Lung (tissue), 11 donors: ENCODE measurements at regions not wholly inside any gene's neighbourhood (a gene's known extent, or its start where the extent isn't known, plus 50 kb on each side); places are given as distances from the start of the nearest gene placed in this dataset.

Experiments used
- ATAC-seq: fragments of 200-7000 bp; cut with Tn5 transposase; one replicate; pipeline ENCODE4 v1.9.1; 2020; ENCODE audit warnings: moderate number of reproducible peaks; ENCODE audit not compliant: insufficient read depth, low FRiP score
- DNase-seq, 3 donors: peaks; one replicate each; pipeline ENCODE4 v3.0.0-alpha.2; 2013 to 2017
- H3K27ac ChIP-seq, 2 donors: one replicate each; pipeline ENCODE4 v1.5.1; 2013; ENCODE audit warnings: mild to moderate bottlenecking in 2 of 2, moderate library complexity in 2 of 2, control low read depth in 1 of 2, inconsistent platforms in 1 of 2, low read depth in 1 of 2, low read length in 1 of 2
- H3K27me3 ChIP-seq, 3 donors: one replicate each; pipeline ENCODE4 v1.5.1; 2013; ENCODE audit warnings: low read length in 2 of 3; ENCODE audit not compliant: control insufficient read depth in 3 of 3, insufficient read depth in 3 of 3
- H3K36me3 ChIP-seq, 4 donors: one replicate each; pipeline ENCODE4 v1.5.1; 2013; ENCODE audit warnings: low read length in 4 of 4, mild to moderate bottlenecking in 1 of 4, moderate library complexity in 1 of 4; ENCODE audit not compliant: control insufficient read depth in 4 of 4, insufficient read depth in 4 of 4
- H3K4me1 ChIP-seq, 5 donors: one replicate each; pipeline ENCODE4 v1.5.1; 2013; ENCODE audit warnings: low read length in 5 of 5, mild to moderate bottlenecking in 2 of 5, moderate library complexity in 1 of 5; ENCODE audit not compliant: control insufficient read depth in 5 of 5, insufficient read depth in 5 of 5
- H3K4me3 ChIP-seq: one replicate; pipeline ENCODE4 v1.5.1; 2013; ENCODE audit warnings: mild to moderate bottlenecking, control low read depth, moderate library complexity
- H3K9ac ChIP-seq, 2 donors: one replicate each; pipeline ENCODE4 v1.5.1; 2013; ENCODE audit warnings: low read length in 2 of 2, control low read depth in 1 of 2; ENCODE audit not compliant: insufficient read depth in 1 of 2
- H3K9me3 ChIP-seq, 4 donors: one replicate each; pipeline ENCODE4 v1.5.1; 2013; ENCODE audit warnings: low read length in 3 of 4, mild to moderate bottlenecking in 1 of 4, moderate library complexity in 1 of 4; ENCODE audit not compliant: control insufficient read depth in 4 of 4, insufficient read depth in 3 of 4
- CTCF ChIP-seq: IDR thresholded peaks from 2 replicates; pipeline ENCODE4 v1.5.1; 2012; ENCODE audit warnings: mild to moderate bottlenecking; ENCODE audit errors: control extremely low read depth, extremely low read depth
- WGBS, 2 donors: extraction: QIAGEN DNeasy Blood & Tissue Kit; methylation state at CpG; one replicate each; pipeline ENCODE4 v1.1.7; 2013; 5-methylcytosine and 5-hydroxymethylcytosine counted together
- donor health status: control.
- donor health status: control.
- donor health status: Bipolar disorder and iron deficiency.
- donor health status: healthy.
- donor health status: DM: yes; HTN: yes; CAD: no.

- TF ChIP-seq CTCF: no peak
- no peak overlapping the region for H3K4me3 ChIP-seq
- DNase-seq: no peak
- no peak overlapping the region for H3K27ac ChIP-seq
- ATAC-seq: no peak
- peaks cover 0 to 9% (median 0%) of the 10 kb centered on the region in 5 donors for H3K4me1 ChIP-seq
- H3K27me3 ChIP-seq: no peaks in the 10 kb centered on the region
- H3K36me3 ChIP-seq: no peaks in the 10 kb centered on the region
- H3K9ac ChIP-seq: no peak overlapping the region
- 44 to 57% methylated on average over 2 of the region's 2 CpGs for WGBS, 2 donors
- H3K9me3 ChIP-seq: no peaks in the 10 kb centered on the region
Measured at GRCh38 chr1:58076258-58076657, 470.3 kb downstream of the OMA1 start.

- 17 to 34% methylated on average over 1 of the region's 1 CpG for WGBS, 2 donors
- no peak overlapping the region for H3K27ac ChIP-seq
Measured at GRCh38 chr1:58075188-58075578, 471.3 kb downstream of the OMA1 start.

GRCh38 chr1:58072450-58072849 lies 474.1 kb downstream of the OMA1 start:
- Histone ChIP-seq H3K9ac (no peak overlapping the region), H3K27ac (no peak overlapping the region), H3K27me3 (no peaks in the 10 kb centered on the region), H3K36me3 (no peaks in the 10 kb centered on the region), H3K9me3 (no peaks in the 10 kb centered on the region), H3K4me1 (peaks cover 0 to 9% (median 0%) of the 10 kb centered on the region in 5 donors), H3K4me3 (no peak overlapping the region)
- 89 to 90% methylated on average over 4 of the region's 4 CpGs for WGBS, 2 donors
- TF ChIP-seq CTCF: no peak
- no peak for ATAC-seq
- DNase-seq: no peak

More at GRCh38 chr1:58075188-58075578, 471.3 kb downstream of the OMA1 start:
- no peak for ATAC-seq
- H3K9me3 ChIP-seq: no peaks in the 10 kb centered on the region
- no peak for TF ChIP-seq CTCF
- no peaks in the 10 kb centered on the region for H3K27me3 ChIP-seq
- DNase-seq: peak in 1 of 3 donors; percentile 25
- no peak overlapping the region for H3K4me3 ChIP-seq
- no peak overlapping the region for H3K9ac ChIP-seq
- H3K4me1 ChIP-seq: peaks cover 0 to 9% (median 0%) of the 10 kb centered on the region in 5 donors
- no peaks in the 10 kb centered on the region for H3K36me3 ChIP-seq

GRCh38 chr1:58067082-58067481 lies 479.4 kb downstream of the OMA1 start:
- no peak overlapping the region for H3K9ac ChIP-seq
- H3K4me1 ChIP-seq: no peaks in the 10 kb centered on the region
- no peak for ATAC-seq
- H3K9me3 ChIP-seq: peaks cover 0 to 4% (median 0%) of the 10 kb centered on the region in 4 donors
- H3K36me3 ChIP-seq: no peaks in the 10 kb centered on the region
- no peak overlapping the region for H3K4me3 ChIP-seq
- no peak overlapping the region for H3K27ac ChIP-seq
- no peaks in the 10 kb centered on the region for H3K27me3 ChIP-seq
- no peak for DNase-seq
- WGBS, 2 donors: 57 to 80% methylated on average over 4 of the region's 4 CpGs
- TF ChIP-seq CTCF: no peak
